NCI-H146 treated with DMSO at 0.1 percent for 48 hours (cell line): ENCODE measurements at regions not wholly inside any gene's neighbourhood (a gene's known extent, or its start where the extent isn't known, plus 50 kb on each side); places are given as distances from the start of the nearest gene placed in this dataset.
"Not testable (repeated sequence)": the region's sequence is repeated elsewhere in the genome, so short reads cannot be mapped to it uniquely, and the experiment has no call there.

Experiments
- DNase-seq: peaks from one replicate; lab custom pipeline; 2025; ENCODE audit not compliant: unreplicated experiment; lab: John Stamatoyannopoulos, UW

- DNase-seq: not testable (repeated sequence)
These were observed 724.3 kb downstream of the TTLL7 start for GRCh38 chr1:83274656-83275055.

- DNase-seq: not testable (repeated sequence)
These were observed 726.4 kb downstream of the TTLL7 start for GRCh38 chr1:83272484-83272883.

DNA sequence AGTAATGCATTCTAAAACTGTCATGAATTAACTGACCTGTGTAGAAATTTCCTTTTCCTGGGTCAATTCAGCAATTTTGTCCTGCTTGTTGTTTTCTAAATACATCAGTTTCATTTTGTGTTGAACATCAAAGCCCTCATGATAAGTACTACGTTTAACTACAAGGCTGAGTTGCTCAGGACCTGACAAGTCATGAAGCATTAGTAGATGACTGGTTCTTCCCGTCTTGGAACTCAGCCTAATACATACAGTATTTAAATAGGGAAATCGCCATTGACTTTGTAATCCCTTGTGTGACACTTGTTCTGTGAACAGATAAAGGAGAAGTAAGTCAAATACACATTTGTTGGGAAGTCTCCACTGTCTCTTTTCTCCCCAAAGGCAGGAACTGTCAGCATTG lies 727.1 kb downstream of the TTLL7 start:
- DNase-seq: not testable (repeated sequence)

DNA sequence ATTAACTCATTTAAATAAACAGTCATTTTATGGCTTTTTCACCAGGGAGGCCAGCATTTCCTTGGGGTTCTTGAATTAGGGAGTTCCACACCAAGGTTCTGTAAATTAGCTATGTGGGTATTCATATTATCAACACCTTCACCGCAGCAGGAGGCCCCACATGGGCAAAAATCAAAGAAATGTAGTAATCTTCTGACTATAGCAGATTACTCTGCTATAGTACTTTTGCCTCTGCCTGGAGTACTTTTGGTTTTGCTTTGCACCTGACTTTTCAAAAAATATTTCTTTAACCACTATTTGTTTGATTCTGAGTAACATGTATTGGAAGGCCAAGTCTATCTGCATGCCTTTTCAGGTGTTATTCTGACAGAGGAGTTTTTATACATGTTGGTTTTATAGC lies 728.1 kb downstream of the TTLL7 start:
- not testable (repeated sequence) for DNase-seq

DNA sequence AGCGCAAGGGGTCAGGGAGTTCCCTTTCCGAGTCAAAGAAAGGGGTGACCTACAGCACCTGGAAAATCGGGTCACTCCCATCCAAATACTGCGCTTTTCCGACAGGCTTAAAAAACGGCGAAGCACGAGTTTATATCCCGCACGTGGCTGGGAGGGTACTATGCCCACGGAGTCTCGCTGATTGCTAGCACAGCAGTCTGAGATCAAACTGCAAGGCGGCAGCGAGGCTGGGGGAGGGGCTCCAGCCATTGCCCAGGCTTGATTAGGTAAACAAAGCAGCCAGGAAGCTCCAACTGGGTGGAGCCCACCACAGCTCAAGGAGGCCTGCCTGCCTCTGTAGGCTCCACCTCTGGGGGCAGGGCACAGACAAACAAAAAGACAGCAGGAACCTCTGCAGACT lies 735.1 kb downstream of the TTLL7 start:
- not testable (repeated sequence) for DNase-seq

DNA sequence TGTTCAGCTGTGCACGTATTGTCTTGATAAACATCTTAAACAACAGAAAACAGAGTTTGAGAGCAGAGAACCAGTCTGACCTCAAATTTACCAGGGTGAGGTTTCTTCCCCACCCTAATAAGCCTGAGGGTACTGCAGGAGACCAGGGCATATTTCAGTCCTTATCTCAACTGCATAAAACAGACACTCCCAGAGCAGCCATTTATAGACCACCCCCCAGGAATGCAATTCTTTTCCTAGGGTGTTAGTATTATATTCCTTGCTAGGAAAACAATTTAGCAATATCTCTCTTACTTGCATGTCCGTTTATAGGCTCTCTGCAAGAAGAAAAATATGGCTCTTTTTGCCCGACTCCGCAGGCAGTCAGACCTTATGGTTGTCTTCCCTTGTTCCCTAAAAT lies 747.2 kb downstream of the TTLL7 start:
- not testable (repeated sequence) for DNase-seq

GRCh38 chr1:83246780-83247179 lies 752.2 kb downstream of the TTLL7 start:
- peak; percentile 23 for DNase-seq

DNA sequence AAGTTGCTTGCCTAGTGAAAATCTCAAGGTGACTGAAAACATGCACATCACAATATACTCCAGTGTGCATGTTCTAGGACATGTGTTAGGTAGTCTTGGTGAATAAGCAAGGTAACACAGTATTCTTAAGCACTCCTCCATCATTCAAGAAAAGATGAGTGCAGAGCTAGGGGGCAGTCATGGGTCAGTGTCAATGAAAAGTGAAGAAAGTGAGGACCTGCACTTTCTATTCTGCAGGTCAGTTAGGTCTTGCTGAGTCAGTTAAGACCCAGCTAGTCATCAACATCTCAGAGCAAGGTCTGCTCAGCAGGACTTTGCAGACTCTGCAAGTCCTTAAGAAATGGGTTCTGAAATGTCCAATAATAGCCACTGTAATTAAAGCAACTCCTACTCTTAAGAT lies 754.1 kb downstream of the TTLL7 start:
- DNase-seq: not testable (repeated sequence)

- DNase-seq: not testable (repeated sequence)
These were observed 759.4 kb downstream of the TTLL7 start for GRCh38 chr1:83239568-83239967.

DNA sequence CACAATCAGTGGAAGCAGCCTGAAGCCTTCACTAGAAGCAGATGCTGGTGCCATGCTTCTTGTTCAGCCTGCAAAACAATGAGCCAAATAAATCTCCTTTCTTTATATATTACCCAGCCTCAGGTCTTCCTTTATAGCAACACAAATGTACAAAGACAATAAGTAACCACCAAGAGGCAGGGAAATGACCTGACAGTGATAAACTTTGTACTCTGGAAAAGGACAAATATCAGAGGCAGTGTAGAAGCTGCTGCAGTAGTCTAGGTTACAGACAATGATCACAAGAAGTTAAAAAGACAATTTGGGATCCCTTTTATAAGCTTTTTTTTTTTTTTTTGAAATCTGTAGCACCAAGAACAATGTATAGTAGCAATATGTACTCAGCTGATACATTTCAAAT lies 760.3 kb downstream of the TTLL7 start:
- DNase-seq: not testable (repeated sequence)

- DNase-seq: not testable (repeated sequence)
These were observed 779.1 kb downstream of the TTLL7 start for GRCh38 chr1:83219788-83220187.

DNA sequence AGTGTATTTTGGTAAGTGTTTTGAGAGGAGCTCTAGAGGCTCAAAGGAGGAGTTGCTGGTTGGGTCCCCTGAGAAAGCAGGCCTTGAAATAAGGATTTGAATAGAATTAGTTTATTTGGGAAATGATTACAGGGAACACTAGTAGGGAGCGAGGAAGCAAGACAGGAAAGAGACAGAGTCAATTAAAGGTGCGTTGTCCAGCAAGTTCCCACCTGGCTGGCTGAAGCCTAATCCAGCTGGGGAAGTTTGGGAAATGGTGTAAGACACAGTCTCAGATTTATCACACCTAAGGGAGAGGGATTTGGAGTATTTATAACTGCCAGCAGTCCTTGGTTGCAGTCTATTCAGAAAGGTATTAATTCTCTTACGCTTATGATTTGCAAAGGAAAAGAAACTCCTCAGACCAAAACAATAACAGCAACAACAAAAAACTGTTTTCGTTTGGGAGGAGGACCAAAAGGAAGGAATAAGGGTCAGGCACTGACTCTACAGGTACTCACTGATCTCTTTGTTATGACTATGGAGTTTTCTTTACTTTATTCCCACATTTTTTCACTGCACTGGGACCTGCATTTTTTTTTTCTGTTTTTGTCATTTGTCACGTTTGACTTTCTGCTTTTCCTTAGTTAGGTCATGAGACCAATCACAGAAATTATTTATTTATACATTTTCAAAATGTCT lies 780.8 kb downstream of the TTLL7 start:
- DNase-seq: not testable (repeated sequence)

DNA sequence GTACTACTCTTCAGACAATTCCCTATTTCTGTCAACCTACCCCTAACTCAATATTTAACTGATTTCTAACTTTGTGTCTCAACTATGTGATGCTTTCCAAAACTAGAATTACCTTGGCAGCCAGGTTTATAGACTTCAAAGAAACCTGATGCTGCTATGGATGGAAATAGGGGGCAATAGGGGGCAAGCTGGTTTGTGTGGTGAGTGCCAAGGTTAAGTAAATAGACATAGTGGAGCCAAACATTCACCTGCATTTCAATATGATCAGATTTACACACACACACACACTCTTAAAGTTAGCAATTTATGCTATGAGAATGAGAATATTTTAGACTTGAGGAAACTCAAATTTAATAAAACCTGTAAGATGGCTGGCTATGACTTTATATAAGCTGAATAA lies 784.6 kb downstream of the TTLL7 start:
- not testable (repeated sequence) for DNase-seq

DNA sequence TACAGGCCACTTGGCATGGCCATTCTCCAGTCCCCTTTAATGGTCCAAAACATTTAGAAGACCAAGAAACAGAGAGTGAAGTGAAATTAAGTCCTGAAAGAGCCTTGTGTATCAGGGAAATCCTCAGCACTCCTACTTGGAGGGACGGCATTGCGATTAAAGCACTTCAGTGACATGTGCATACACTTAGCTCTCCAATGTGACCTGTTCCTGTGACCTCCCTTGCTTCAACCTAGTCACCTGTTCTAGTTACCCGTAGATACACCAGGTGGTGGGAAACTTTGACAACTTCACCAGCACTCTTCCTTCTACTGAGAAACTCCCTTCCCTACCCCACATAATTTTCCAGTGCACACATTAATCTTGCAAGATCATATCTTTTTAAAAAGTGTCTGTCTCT lies 785.3 kb downstream of the TTLL7 start:
- not testable (repeated sequence) for DNase-seq

DNA sequence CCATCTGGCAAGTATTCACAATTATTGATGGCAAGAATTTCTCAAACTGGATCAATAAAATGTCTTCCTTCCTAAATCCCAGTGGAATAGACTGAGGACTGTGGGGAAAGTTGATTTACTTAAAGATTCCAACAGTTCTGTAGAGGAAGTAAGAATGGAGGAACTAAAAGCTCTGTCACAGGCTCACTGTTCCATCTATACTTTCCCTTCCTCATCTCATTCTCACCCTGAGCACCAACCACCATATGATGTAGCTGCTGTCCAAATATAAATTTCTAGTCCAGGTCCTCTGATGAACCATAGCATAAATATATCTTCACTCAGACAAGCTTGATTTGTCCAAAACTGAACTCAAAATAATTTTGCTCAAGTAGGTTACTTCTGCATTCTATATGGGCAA lies 786.9 kb downstream of the TTLL7 start:
- DNase-seq: not testable (repeated sequence)

GRCh38 chr1:83208540-83208939 lies 790.4 kb downstream of the TTLL7 start:
- DNase-seq: peak; percentile 79

DNA sequence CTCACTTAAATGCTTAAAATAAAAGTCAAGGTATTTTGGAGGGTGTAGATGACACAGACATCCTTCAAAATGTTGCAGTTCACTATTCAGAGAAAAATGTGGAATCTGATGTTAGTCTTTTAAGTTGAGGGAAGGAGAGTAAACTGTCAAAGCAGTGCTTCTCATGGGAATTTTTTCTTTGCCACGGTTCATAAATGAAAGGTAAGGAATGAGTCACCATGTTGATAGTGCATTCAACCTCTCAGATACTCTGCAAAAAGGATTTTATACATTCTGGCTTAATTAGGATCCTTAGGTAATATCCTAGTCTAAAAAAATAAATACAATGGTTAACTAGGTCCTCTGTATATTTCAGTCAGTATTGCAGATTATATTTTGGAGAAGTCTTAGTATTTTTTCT lies 804.3 kb downstream of the TTLL7 start:
- DNase-seq: not testable (repeated sequence)

DNA sequence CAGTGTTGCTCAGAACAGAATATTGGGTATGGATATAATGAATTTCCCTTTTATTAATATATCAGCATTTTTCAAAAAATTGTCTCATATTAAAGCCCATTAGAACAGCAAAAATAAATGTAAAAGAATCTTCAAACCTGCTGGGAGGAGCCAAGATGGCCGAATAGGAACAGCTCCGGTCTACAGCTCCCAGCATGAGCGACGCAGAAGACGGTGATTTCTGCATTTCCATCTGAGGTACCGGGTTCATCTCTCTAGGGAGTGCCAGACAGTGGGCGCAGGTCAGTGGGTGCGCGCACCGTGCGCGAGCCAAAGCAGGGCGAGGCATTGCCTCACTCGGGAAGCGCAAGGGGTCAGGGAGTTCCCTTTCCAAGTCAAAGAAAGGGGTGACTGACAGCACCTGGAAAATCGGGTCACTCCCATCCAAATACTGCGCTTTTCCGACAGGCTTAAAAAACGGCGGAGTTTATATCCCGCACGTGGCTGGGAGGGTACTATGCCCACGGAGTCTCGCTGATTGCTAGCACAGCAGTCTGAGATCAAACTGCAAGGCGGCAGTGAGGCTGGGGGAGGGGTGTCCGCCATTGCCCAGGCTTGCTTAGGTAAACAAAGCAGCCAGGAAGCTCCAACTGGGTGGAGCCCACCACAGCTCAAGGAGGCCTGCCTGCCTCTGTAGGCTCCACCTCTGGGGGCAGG lies 816.8 kb downstream of the TTLL7 start:
- DNase-seq: peak; percentile 27

GRCh38 chr1:83180621-83181020 lies 818.3 kb downstream of the TTLL7 start:
- peak; percentile 8 for DNase-seq

- DNase-seq: not testable (repeated sequence)
These were observed 831.3 kb downstream of the TTLL7 start for GRCh38 chr1:83167634-83168033.

- DNase-seq: not testable (repeated sequence)
These were observed 835.0 kb downstream of the TTLL7 start for GRCh38 chr1:83163879-83164475.

DNA sequence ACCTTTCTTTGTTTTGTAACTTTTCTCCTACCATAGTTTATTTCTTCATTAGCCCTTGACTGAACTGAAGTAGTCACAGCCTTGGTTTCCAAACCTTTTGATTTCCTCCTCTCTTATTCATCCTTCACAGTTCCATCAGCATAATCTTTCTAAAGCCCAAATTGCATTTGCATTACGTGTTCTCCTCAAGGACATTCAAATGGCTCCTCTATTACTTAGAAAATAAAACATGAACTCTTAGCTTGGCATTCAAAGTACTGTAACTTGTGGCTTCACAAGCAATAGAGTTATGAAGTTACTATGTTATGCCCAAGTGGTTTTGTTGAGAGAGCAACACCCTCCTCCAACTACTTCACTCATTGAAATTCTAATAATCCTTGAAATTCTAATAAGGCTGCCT lies 840.0 kb downstream of the TTLL7 start:
- not testable (repeated sequence) for DNase-seq
